Activated T-cell treated with anti-CD3 and anti-CD28 coated beads, Interleukin-2, amount 50 U/mL, for 4 hours (primary cell): ENCODE measurements at regions not wholly inside any gene's neighbourhood (a gene's known extent, or its start where the extent isn't known, plus 50 kb on each side); places are given as distances from the start of the nearest gene placed in this dataset.

Experiments
- ATAC-seq, 2 donors: fragments of 200-7000 bp; cut with Tn5 transposase; one replicate each; pipeline ENCODE4 v1.10.0; 2021
- DNase-seq: peaks from one replicate; pipeline ENCODE4 v3.0.0-alpha.2; 2020
- H3K27me3 Mint-ChIP-seq: one replicate; pipeline ENCODE4 v1.8.0; 2021; ENCODE audit warnings: low read depth, mixed read lengths
- H3K36me3 Mint-ChIP-seq: one replicate; pipeline ENCODE4 v1.8.0; 2022; ENCODE audit warnings: mixed read lengths; ENCODE audit not compliant: insufficient read depth
- H3K4me1 Mint-ChIP-seq: one replicate; pipeline ENCODE4 v1.8.0; 2021; ENCODE audit warnings: low read depth, mixed read lengths
- H3K4me3 Mint-ChIP-seq: one replicate; pipeline ENCODE4 v1.8.0; 2021; ENCODE audit warnings: mild to moderate bottlenecking, moderate library complexity, mixed read lengths
- H3K9me3 Mint-ChIP-seq: one replicate; pipeline ENCODE4 v1.8.0; 2021; ENCODE audit warnings: mixed read lengths

DNA sequence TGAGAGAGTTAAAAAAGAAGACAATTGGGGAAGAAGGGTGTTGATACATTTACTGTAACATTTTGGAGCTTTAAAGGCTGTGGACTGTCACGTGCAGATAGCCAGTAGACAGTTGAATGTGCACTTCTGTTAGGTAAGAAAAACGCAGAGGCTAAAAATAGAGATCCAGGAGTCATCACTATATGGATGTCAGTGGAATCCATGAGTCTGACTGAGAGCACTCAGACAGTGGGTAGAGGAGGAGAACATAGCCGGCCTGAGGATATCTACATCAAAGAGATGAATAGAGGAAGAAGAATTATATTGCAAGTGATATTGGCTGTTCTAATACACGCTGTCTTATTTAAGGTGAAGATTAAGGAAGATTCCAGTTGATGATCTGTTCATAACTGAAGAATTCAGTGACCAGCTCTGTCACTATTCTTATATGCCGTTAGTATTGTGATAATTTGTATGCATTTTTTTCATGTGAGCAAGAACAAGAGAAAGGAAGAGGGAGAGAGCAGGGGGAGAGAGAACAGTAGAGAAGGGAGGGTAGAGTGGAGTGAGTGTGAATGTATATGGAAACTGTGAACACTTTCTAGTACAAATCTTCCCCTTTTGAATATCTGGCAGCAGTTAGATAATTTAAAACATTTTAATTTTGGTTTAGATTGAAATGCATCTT lies 344.8 kb downstream of the CHRM3 start:
- Mint-ChIP-seq H3K4me1 (peaks cover 6% of the 10 kb centered on the region), H3K36me3 (peaks cover 2% of the 10 kb centered on the region), H3K4me3 (no peak overlapping the region), H3K9me3 (peaks cover 5% of the 10 kb centered on the region), H3K27me3 (no peaks in the 10 kb centered on the region)
- DNase-seq, result no peak
- no peak for ATAC-seq

DNA sequence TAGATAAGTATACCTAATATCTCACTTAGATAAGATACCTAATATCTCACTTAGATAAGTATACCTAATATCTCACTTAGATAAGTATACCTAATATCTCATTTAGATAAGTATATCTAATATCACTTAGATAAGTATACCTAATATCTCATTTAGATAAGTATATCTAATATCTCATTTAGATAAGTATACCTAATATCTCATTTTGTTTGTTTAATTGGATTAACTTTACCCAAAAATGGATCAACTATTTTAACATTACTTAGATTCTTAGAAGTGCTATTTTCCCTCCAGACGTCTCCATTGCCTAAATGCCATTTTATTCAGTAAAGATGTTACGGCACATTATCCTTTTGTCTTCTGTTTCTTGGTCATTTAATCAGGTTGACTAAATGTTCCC lies 346.4 kb downstream of the CHRM3 start:
- H3K9me3 Mint-ChIP-seq, result peaks cover 5% of the 10 kb centered on the region
- DNase-seq (no peak), ATAC-seq (no peak)
- no peak overlapping the region for H3K4me3 Mint-ChIP-seq
- H3K4me1 Mint-ChIP-seq, result peaks cover 6% of the 10 kb centered on the region
- no peaks in the 10 kb centered on the region for H3K27me3 Mint-ChIP-seq
- peaks cover 2% of the 10 kb centered on the region for H3K36me3 Mint-ChIP-seq

DNA sequence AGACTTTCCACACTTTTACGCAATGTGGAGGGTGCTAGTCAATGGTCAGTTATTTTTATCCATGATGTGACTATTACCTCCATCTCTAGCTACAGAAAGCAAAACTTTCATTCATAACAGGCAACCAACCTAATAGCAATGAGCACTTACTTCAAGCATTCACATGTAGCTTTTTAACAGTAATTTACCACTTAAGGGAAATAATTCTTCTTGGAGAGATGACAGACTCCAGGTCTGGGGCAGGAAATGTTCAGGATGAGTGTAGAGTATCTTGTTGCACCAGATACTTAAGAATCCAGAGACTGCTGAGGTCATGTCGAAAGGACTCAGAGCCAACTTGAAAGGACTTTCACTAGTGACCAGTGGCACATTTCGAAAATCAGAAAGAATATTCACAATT lies 347.6 kb downstream of the CHRM3 start:
- Mint-ChIP-seq H3K36me3 (no peaks in the 10 kb centered on the region), H3K9me3 (no peaks in the 10 kb centered on the region), H3K4me1 (peaks cover 6% of the 10 kb centered on the region), H3K4me3 (no peak overlapping the region), H3K27me3 (no peaks in the 10 kb centered on the region)
- DNase-seq (no peak), ATAC-seq (no peak)

DNA sequence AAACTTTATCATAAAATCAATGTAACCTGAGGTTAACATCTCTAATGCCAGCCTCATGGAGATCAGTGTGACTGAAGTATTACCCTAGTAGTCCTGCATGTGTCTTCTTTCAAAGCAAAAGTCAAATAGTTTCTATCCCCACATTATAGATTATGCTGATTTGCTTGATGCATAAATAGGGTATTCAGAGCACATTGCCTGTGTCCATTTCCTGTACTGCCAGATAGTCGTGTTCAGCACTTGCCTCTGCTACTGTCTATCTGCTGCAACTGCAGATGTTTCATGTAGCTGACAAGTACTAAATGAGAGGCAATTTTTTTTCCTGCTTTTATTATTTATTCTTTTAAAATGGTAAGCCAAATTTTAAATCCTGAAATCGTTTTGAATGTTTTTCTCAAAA lies 348.7 kb downstream of the CHRM3 start:
- Mint-ChIP-seq H3K4me1 (peaks cover 11% of the 10 kb centered on the region), H3K9me3 (peaks cover 4% of the 10 kb centered on the region), H3K27me3 (no peaks in the 10 kb centered on the region), H3K36me3 (no peaks in the 10 kb centered on the region), H3K4me3 (no peak overlapping the region)
- DNase-seq (no peak), ATAC-seq (no peak)

DNA sequence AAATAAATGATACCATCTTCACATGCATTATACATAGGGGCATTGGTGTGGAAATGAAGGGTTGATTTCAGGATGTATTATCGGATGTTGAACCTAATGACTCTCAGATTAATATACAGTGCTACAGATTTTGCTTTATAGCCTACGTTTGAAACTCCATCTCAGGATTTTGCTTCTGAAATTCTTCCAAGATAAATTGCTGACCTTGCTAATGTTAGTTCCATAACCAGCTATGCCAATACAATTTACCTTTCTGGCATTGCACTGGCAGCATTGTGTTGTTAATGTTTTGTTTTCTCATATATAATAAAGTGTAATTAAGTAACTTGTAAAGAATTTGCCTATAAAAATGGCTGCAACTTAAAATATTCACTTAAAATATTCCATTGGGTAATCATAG lies 350.1 kb downstream of the CHRM3 start:
- H3K9me3 Mint-ChIP-seq, result peaks cover 4% of the 10 kb centered on the region
- ATAC-seq, result no peak
- no peak for DNase-seq
- peaks cover 16% of the 10 kb centered on the region for H3K4me1 Mint-ChIP-seq
- H3K27me3 Mint-ChIP-seq, result no peaks in the 10 kb centered on the region
- no peak overlapping the region for H3K4me3 Mint-ChIP-seq
- no peaks in the 10 kb centered on the region for H3K36me3 Mint-ChIP-seq

DNA sequence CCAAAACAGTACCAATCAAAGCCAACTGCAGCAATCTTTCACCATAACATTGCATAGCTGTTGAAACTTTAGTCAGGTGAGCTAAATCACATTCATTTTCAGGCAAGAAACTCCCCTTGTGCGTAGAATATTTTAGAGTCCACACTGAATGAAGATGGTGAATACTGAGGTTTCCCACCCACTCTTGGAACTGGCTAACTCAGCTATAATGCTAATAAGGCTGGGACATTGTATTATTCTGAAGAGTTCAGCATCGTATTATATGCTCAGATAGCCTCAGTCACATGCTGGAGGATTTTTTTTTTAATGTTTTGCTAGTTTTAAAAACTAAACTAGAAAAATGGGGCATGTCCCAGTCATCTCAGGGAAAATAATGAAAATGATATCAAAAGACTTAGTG lies 352.3 kb upstream of the FMN2 start:
- H3K4me1 Mint-ChIP-seq, result peaks cover 16% of the 10 kb centered on the region
- H3K27me3 Mint-ChIP-seq, result no peaks in the 10 kb centered on the region
- H3K36me3 Mint-ChIP-seq, result no peaks in the 10 kb centered on the region
- DNase-seq (no peak), ATAC-seq (no peak)
- no peak overlapping the region for H3K4me3 Mint-ChIP-seq
- H3K9me3 Mint-ChIP-seq, result peaks cover 4% of the 10 kb centered on the region

DNA sequence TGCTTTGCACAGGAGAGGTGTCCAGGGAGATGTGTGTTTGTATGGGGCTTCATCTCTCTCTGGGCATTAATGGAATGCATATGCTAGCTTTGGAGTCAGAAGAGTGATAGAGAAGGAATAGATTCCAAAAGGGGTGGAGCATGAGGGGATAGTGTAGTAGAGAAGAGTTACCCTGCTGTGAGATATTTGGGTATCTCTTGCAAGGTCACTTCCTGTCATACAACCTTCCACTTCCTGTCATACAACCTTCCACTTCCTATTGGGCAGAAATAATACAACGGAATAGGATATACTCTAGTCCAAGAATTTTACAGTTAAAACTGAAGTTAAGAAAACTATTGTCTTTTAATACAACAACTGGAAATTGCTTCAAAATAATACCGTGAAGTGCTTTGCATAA lies 351.8 kb upstream of the FMN2 start:
- H3K36me3 Mint-ChIP-seq, result no peaks in the 10 kb centered on the region
- H3K4me1 Mint-ChIP-seq, result peaks cover 14% of the 10 kb centered on the region
- DNase-seq (no peak), ATAC-seq (no peak)
- H3K4me3 Mint-ChIP-seq, result no peak overlapping the region
- peaks cover 4% of the 10 kb centered on the region for H3K9me3 Mint-ChIP-seq
- H3K27me3 Mint-ChIP-seq, result no peaks in the 10 kb centered on the region

DNA sequence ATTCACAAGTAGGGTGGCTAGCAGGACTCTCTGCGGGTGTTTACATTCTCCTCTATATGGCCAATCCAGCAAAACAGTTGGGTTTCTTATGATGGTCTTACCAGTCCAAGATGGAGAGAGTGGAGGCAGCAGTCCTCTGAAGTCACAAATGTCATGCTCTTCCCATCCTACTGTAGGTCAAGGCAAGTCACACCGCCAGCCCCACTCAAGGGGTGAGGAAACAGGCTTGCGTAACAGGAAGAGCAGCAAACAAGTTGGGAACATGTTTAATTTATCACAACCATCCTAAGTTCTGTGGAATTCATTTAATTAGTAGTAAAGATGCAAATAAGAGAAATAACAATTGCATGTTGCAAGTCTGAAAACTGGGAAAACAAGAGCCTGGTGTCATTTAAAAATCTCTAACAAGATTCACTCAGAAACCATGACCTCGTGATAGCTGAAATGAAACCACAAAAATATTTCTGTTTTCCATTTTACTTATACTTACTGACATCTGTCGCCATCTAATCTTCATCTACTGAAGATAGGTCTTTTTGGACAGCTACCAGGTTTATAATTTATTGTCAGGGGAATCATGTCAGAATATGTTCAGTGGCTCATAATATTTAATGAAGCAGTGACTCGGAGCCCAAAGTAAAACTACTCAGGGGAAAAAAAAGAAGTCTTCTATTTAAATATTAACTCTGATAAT lies 349.1 kb upstream of the FMN2 start:
- H3K36me3 Mint-ChIP-seq, result no peaks in the 10 kb centered on the region

DNA sequence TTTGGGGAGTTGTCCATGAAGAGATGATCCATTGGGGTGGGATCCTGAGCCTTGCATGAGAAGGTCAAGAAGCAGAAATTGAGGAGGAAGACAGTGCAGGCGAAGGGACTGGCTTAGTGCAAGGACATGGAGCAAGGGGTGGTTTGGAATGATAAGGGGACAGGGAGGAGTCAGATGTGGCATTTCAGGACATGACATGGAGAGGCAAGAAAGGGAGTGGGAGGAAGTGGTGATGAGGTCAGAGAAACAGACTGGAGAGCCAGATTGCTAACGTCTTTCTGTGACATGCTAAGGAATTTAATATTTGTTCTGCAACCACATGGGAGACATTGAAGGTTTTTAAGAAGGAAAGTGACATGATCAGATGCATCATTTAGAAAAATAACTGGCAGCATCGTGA lies 346.8 kb upstream of the FMN2 start:
- Mint-ChIP-seq H3K4me3 (no peak overlapping the region), H3K27me3 (no peaks in the 10 kb centered on the region), H3K4me1 (peaks cover 7% of the 10 kb centered on the region), H3K9me3 (peaks cover 1% of the 10 kb centered on the region), H3K36me3 (no peaks in the 10 kb centered on the region)
- DNase-seq, result no peak
- ATAC-seq, result no peak

More for the DNA sequence above, 349.1 kb upstream of the FMN2 start:
- peaks cover 10% of the 10 kb centered on the region for H3K4me1 Mint-ChIP-seq
- H3K9me3 Mint-ChIP-seq, result peaks cover 4% of the 10 kb centered on the region
- ATAC-seq, result no peak
- H3K4me3 Mint-ChIP-seq, result no peak overlapping the region
- no peaks in the 10 kb centered on the region for H3K27me3 Mint-ChIP-seq
- DNase-seq, result no peak

DNA sequence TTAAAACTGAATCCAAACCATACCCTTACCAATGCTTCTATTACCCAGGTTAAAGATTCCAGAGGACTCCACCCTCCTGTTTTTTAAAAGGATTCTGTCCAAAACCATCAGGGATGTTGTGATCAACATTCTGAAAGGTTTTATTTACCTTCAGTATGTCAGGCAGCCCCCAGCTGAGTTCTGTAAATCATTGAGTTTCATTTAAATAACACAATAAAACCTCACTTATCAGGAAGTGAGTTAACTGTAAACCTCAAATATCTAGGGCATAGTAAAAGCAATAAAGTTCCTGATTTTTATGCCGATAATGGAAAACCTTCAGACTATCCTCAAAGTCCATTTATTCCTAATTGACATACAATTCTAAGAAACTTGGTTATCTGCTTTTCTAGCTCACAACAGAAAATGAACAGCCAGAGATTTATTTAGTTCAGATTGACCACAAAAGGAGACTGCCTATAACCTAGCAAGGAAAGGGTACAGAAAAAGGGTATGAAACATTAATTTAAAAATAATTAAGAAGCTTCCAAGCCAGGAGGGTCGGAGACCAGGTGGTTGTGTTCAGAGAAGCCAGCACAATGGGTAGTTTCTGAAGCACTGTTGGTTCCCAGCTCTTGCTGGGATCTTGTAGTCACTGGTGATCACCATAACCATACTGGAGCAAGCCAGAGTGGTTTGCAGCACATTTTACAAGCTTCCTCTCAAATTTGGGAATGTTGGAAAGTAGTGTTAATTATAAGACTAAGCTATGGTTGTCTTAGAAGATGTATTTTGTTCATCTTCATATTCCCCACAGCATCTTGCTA lies 336.4 kb upstream of the FMN2 start:
- H3K27me3 Mint-ChIP-seq, result peaks cover 1% of the 10 kb centered on the region
- no peaks in the 10 kb centered on the region for H3K4me1 Mint-ChIP-seq
- no peak overlapping the region for H3K4me3 Mint-ChIP-seq
- peaks cover 3% of the 10 kb centered on the region for H3K9me3 Mint-ChIP-seq
- ATAC-seq (no peak), DNase-seq (no peak)
- H3K36me3 Mint-ChIP-seq, result no peaks in the 10 kb centered on the region

DNA sequence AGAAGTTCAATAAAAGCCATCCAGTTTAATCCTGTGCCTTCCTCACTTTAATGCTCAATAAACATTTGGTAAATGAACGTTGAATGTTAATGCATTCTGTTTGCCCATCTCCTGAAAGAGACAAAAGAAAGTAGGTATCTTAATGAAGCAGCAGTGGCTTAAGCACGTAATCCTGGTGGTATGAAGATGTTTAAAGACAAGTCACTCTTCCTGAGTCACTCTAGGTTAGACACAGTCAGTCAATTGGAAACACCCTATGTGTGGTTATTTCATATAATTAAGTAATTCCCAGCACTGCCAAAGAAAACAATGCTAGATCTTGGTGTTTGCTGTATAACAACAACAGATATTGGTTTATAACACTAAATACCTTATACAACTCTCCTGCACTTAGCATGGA lies 334.0 kb upstream of the FMN2 start:
- H3K36me3 Mint-ChIP-seq, result no peaks in the 10 kb centered on the region
- ATAC-seq, result no peak

DNA sequence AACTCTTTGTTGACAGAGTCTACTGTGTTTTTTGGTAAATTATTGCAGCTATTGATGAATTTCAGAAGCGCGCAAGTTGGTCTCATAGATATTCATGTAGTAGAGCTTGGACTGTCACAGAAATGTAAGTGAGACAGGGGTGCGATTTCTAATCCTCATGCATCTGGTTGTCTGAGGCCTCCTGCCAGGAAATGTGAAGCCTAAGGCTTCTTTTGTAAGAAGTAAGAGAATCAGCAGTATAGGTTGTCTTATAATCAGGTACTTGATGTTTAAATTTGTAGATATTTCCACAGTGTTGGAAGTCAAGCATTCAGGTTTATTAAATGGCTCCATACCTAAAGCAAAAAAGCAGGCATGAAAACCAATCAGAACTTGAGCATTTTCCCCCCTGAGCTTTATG lies 332.9 kb upstream of the FMN2 start:
- Mint-ChIP-seq H3K4me1 (no peaks in the 10 kb centered on the region), H3K27me3 (no peaks in the 10 kb centered on the region), H3K4me3 (no peak overlapping the region), H3K9me3 (no peaks in the 10 kb centered on the region), H3K36me3 (no peaks in the 10 kb centered on the region)
- ATAC-seq (no peak), DNase-seq (no peak)

More for the DNA sequence above, 334.0 kb upstream of the FMN2 start:
- H3K9me3 Mint-ChIP-seq, result no peaks in the 10 kb centered on the region
- H3K4me1 Mint-ChIP-seq, result no peaks in the 10 kb centered on the region
- DNase-seq, result no peak
- H3K27me3 Mint-ChIP-seq, result no peaks in the 10 kb centered on the region
- no peak overlapping the region for H3K4me3 Mint-ChIP-seq

DNA sequence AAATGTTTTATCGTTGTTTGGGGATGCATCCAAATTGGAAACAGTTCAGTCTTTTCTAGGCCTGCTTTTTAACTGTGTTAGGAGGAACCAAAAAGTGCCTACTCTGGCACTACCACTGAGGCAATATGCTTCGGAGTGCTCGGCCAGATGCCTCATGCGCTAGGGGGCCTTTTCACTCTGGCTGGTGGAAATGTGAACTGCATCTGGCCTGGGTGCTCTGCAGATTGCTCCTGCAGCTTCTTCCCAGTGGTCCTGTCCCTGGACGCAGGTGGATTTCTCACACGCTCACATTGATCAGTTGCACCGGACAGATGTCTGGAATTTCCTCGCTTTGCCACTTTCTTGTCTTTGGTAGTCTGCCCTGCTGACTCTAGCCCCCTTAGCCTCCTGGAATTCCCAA lies 330.2 kb upstream of the FMN2 start:
- Mint-ChIP-seq H3K4me1 (no peaks in the 10 kb centered on the region), H3K36me3 (no peaks in the 10 kb centered on the region), H3K27me3 (no peaks in the 10 kb centered on the region), H3K4me3 (no peak overlapping the region), H3K9me3 (no peaks in the 10 kb centered on the region)
- no peak for DNase-seq
- ATAC-seq, result no peak

DNA sequence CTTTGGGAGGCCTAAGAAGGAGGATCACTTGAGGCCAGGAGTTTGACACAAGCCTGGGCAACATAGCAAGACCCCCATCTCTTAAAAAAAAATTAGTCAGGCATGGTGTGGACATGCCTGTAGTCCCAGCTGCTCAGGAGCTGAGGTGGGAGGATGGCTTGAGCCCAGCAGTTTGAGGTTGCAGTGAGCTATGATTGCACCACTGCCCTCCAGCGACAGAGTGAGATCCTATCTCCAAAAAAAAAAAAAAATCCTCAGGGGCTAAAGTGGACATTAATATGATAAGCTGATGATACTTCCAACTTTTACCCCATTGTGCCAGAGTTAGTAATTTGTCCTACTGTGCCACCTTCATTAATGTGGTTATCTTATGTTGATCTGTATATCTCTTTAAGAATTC lies 327.8 kb upstream of the FMN2 start:
- no peaks in the 10 kb centered on the region for H3K36me3 Mint-ChIP-seq
- no peaks in the 10 kb centered on the region for H3K27me3 Mint-ChIP-seq
- H3K4me3 Mint-ChIP-seq, result no peak overlapping the region
- no peak for DNase-seq
- no peaks in the 10 kb centered on the region for H3K4me1 Mint-ChIP-seq
- no peaks in the 10 kb centered on the region for H3K9me3 Mint-ChIP-seq
- ATAC-seq, result no peak

DNA sequence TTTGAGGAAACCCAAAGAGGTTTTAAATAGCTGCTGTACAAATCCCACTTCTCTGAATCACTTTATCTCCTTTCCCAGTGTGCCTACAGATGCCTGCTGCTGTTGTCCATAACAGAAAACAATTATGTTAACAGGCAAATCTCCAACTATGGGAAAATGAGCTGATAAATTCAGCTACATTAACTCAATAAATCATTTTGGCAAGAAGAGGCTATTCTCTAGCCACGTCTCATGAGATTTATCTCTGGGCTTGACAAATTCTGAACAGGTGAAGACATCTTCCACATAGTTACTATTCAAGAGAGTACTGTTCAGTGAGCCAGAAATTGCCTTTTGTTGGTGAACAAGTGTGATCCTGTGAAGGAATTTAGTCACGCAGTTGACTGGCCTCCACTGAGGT lies 327.1 kb upstream of the FMN2 start:
- Mint-ChIP-seq H3K4me1 (no peaks in the 10 kb centered on the region), H3K27me3 (no peaks in the 10 kb centered on the region), H3K9me3 (no peaks in the 10 kb centered on the region), H3K4me3 (no peak overlapping the region), H3K36me3 (no peaks in the 10 kb centered on the region)
- ATAC-seq (no peak), DNase-seq (no peak)
